Epidermal melanocyte (primary cell): ENCODE measurements at regions not wholly inside any gene's neighbourhood (a gene's known extent, or its start where the extent isn't known, plus 50 kb on each side); places are given as distances from the start of the nearest gene placed in this dataset.
"Not testable (repeated sequence)": the region's sequence is repeated elsewhere in the genome, so short reads cannot be mapped to it uniquely, and the experiment has no call there.

ENCODE experiments used
- DNase-seq: peaks from one replicate; pipeline ENCODE4 v3.0.0; 2011; ENCODE audit warnings: low spot score; ENCODE audit not compliant: insufficient read length

DNA sequence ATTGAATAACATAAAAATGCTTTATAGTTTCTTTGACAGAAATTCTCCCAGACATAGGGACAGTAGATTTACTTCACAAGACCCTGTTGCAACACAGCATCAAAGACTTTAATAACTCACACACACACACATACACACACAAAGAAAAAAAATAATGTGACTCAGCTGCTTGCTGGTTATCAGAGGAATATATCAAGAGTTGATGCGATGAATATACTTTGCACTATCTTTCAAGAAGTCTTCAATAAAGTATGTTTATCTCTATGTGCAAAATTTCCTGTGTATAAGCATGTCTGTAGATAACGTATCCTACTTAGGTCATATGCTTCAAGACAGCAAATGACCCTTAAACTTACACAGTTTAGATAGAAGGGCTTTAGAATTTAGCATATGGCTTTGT lies 243.1 kb downstream of the ARL4A start:
- no peak for DNase-seq

DNA sequence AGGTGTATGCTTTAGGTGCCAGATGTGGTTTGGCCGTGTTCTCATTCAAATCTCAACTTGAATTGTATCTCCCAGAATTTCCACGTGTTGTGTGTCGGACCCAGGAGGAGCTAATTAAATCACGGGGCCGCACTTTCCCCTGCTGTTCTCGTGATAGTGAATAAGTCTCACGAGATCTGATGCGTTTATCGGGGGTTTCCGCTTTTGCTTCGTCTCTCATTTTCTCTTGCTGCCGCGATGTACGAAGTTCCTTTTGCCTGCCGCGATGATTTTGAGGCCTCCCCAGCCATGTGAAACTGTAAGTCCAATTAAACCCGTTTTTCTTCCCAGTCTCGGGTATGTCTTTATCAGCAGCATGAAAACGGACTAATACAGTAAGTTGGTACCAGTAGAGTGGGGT lies 244.0 kb downstream of the ARL4A start:
- DNase-seq: not testable (repeated sequence)

DNA sequence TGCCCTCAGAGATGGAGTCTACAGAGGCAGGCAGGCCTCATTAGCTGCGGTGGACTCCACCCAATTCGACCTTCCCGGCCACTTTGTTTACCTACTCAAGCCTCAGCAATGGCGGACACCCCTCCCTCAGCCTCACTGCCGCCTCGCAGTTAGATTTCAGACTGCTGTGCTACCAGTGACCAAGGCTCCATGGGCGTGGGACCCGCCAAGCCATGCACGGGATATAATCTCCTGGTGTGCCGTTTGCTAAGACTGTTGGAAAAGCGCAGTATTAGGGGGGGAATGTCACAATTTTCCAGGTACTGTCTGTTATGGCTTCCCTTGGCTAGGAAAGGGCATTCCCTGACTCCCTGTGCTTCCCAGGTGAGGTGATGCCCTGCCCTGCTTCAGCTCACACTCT lies 252.3 kb downstream of the ARL4A start:
- DNase-seq: no peak

DNA sequence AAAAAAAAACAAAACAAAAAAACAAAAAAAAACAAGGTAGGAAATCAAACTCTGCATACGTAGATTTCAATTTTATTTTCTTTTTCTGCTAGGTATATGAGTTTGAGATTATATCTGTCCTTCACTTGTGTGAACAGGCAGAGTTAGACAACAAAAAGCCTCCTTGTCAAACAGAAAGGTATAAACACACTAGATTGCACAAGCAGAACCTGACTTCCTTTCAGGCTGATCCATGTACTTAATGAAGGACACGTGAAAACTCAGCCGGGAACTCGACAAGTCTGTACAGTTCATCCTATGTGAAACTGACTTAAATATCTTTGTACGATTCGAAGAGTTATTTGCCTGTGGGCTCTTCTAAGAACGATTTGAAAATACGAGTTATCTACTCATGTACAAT lies 254.1 kb downstream of the ARL4A start:
- DNase-seq: no peak

DNA sequence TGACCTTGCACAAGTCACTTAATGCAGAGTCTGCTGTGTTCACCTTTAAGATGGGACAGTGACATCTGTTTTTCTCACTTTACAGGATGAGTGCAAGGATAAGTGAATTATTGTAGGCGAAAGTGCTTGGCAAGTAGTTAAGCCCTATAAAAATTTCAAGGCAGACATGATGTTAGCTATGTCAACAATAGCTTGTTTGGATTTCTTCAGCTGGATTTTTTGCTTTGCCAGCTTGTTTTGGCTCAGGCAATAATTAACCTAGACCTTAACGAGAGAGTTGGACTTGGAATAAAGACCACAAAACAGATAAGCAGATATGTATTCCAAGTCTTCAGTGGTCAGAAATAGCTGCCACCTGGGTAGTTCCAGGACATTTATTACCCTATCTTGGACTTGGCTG lies 255.2 kb downstream of the ARL4A start:
- no peak for DNase-seq

DNA sequence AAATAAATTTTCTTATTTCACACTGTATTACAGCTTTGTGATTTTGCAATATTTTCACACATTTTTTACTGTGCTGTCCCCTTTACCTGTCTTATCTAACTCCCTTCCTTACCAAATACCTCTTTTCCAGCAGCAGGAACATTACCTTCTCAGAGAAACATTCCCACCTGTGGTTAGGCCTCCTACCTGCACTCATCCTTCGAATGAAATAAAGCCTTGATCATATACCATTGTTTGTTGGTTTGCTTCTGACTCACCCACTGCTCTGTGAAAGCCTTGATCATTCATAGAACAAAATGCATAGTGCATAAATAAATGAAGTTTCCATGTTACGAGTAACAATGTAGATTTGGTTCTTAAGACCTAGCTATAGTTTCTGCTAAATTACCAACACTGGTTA lies 256.3 kb downstream of the ARL4A start:
- no peak for DNase-seq

DNA sequence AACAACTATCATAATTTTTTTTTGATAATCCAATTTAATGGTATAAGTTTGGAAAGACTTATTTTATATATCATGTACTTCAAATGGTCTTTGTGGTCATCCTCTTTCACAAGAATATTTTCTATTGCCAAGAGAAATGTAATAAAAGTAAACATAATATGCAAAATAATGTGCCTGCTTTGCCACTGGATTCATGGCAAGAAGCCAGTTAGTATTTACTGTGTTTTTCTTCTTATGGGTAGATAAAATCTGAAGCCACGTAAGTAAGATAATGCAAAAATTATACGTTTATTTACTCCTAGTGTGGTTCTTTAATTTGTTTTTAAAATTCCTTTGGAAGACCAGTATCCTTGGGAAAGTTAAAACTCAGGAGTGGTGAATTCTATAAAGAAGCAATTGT lies 258.5 kb downstream of the ARL4A start:
- no peak for DNase-seq

DNA sequence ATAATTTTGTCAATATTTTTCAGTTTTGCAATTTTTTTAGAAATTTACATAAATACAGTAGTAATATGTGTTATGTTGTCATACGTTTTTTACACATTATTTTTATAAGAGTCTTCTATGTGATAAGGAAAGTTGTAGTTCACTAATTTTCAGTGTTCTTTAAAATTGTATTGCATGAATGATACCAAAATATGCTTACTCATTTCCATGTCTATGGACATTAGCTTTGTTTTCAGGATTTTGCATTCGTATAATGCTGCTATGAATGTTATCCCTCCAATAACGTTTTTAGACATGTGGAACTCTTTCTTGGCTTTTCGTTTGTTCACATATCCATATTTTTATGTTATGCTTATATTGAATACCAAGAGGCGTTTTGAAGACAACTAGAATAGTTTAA lies 260.0 kb downstream of the ARL4A start:
- DNase-seq: no peak

DNA sequence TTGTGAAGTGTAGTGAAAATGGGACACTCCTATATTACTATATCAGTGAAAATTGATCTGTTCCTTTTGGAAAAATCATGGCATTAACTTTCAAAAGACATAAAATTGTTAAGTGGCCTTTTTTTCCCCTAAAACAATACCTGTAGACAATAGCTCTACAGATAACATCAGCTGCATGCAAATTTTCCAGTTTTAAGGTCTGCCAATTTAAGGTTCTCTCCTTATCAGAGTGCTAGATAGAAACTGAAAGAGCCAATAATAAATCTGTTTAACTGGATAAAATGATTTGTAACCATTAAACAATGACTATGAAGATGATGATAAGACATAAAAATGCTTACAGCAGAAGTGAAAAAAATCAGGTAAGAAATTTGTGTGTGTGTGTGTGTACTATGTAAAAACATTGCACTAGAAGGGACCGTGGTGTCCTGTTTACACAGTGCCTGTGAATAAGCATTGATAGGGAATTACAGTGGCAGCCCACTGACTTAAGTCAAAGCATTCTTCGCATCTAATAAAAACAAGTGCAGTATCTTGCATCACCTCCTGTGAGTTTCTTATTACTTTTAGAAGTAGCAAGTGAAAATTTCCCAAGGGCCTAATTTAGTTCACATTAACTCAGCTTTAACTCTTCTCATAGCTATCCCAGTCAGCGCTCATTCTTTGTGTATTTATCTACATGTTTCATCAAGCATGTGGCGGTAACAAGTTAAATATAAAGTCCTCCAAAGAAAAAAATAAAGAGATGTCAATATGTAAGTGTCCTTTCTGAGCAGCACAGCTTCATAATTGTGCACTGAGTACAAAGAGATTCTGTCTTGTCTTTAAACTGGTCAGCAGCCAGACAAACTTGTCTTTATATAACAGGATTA lies 261.9 kb downstream of the ARL4A start:
- no peak for DNase-seq

DNA sequence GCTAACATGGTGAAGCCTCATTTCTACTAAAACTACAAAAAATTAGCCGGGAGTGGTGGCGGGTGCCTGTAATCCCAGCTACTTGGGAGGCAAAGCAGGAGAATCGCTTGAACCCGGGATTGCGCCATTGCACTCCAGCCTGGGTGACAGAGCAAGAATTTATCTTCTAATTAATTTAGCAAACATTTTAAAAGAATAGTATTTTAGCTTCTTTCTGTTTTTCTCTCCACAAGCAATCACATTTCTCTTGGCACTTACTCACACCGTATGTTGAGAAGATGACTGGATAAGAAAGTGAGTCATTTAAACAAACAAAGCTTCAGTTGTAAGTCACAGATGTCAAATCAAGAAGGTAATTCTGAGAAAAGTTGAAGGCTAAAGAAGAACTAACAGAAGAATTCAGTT lies 264.0 kb downstream of the ARL4A start:
- DNase-seq: no peak

DNA sequence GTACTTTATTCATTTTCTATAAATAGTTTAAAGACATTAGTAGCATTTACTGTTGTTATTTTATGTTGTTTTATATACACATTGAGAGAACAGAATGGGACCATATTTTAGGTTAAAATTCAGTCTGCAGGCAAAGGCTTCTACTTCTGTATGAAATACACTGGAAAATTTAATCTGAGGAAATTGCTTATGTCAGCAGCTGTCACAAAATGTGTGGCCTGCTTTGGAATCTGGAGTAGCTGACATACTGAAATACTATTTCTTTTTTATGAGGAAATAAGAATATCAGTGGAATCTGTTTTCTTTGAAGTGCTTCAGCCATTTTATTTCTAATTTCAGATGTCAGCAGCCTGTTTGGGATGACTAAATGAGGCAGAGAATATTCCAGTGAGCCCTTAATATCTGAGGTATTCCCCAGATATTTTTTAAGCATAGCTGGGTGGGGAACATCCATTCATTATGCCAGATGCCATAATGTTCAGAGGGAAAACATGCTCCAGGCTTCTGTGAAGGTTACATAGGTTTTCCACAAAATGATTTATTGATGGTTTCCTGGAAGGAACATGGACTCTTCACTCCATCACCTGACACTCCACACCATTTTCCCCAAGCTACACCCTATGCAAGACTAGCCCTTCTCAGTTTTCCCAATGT lies 267.1 kb downstream of the ARL4A start:
- DNase-seq: no peak

DNA sequence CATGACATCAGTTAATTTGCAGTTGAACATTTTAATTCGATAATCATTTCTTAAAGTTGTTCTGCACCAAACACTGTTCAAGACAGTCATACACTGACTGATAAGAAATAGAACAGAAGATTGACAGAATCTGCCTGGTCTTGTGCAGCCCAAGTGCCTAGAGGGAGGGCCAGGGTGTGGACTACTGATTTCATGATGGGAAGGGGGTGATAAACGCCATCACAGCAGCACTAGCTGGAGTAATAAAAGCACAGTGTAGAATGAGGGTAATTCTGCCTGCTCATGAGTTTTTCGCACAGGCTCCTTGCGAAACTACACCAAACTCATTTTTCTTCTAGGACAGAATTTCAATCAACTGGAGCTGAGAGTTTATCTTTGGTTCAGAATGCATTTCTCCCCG lies 270.1 kb downstream of the ARL4A start:
- DNase-seq: no peak

DNA sequence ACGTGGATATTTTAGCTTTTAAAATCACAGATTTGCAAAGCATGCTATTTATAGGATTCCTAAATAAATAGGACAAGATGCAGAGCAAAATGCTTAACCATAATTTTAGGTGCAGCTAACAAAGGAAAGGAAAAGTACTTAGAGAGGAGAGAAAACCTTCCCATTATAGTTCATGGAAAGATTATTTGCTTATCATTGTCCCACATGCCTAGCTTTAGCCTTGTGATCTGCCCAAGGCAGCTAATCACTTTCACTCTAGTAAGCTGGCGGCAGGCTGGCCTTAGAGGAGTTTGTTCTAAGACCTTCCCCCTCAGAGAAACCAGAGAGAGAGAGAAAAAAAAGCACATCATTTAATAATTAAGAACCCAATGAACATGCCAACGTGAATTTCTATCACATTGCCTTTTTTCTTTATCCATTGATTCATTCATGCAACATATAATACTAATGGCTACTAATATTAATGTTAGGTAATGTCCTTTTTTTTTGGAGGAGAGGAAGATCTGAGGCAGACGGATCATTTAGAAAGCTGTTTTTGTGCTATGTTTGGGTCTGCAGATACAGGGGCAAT lies 274.6 kb downstream of the ARL4A start:
- peak; percentile 28 for DNase-seq

DNA sequence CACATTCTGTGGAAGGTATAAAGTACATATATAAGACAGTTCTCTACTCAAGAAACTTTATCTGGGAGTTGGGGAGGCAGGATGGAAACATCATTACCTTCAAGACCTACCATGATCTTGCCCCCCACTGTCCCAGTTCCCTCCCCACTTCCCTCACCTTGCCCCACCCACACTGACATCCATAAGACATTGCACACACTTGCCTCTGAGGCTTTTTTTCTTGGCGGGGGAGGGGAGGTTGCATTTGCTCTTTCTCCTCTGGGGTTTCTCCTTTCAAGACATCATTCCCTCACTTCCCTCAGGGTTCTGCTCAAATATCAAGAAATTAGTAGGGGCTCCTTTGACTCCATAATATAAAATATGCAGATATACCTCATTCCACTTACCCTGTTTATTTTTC lies 276.0 kb downstream of the ARL4A start:
- no peak for DNase-seq

DNA sequence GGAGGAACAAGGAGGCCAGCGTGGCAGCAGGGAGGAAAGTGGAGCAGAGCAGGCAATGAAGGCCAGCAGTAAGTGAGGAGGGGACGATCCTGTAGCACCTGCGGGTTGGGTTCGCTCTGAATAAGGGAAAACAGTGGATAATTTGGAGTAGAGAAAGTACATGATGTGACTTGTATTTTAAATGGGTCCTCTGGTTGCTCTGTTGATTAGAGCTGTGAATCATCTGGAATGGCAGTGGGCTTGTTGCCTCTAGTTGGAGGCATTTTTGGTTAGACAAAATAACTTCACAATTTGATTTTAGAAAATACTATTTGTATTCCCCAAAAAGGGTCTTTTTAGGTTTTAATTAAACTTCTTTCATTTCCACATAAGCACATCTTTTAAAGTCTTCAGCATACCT lies 277.4 kb downstream of the ARL4A start:
- DNase-seq: no peak

DNA sequence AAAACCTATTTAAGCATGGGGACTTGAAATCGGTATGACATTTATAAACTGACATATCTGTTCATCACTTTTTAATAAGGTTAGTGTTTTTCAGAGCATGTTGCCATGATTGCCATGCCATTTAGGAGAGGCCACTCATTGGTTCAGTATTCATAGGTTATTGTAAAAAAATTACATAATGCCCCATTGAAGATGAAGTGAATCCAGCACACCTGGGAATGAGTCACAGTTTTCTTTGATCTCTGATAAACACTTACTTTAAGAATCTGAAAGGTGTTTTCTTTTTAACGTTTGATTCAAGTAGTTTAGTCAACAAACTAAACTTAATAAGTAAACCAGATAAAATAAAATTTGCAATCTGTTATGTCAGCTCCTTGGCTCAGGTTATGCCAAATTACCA lies 278.3 kb downstream of the ARL4A start:
- DNase-seq: no peak

DNA sequence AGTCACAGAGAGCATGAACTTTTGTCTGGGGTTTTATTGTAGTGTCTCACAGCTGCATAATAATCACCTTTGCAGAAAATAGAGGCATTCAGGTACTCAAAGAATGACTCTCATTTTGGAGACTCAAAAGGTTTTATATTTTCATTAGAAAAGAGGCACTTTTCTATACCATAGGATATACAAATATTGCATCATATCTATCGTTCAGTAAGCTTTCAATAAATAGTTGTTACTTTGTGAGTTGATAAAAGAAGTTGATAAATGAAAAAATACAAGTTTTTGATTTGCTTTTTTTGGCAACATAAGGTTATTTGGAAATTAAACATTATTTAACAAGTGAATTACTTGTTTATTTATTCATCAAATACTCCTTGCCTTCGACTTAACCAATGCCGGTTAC lies 279.9 kb downstream of the ARL4A start:
- no peak for DNase-seq

DNA sequence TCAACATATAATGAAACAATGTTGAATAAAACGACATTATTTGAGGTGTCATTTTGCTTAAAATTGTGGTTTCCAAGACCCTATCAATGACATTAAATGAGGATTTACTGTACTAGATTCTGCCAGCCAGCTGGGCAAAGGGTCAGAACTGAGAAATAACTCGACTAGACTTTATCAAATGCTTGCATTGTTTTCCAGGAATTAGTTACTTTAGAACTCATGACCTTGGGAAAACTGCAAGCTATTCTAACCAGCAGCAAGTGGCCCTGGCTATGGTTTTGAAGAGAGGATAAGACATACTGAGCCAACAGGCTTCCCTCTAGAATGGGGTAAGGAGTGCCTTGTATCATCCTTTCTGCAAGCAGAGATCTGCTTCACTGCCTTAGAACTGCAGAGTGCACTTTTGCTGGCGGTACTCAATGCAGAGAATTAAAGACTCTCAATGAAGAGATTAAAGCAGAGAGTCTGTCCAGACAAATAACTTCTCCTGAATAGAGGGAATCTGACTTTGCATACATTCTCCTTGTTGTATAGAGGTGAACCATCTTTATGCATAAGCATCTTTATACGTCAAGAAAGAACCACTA lies 281.5 kb downstream of the ARL4A start:
- DNase-seq: no peak

DNA sequence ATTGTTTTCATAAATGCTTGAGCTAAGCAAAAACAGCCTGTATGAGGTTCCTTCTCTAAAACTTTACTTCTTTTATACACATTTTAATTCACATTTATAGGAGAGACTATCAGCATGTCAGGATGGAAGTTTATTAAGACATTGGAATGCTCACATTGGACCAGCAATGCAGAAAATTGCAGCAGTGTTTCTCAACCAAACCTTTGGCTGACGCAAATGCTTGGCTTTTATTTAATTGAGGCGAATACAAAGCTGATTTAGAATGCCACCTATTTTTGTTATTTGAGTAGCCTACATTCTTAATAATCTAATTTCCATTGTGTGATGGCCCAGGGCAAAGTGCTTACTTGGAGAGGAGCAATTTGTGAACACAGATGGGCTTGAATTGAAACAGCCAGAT lies 283.2 kb downstream of the ARL4A start:
- no peak for DNase-seq

DNA sequence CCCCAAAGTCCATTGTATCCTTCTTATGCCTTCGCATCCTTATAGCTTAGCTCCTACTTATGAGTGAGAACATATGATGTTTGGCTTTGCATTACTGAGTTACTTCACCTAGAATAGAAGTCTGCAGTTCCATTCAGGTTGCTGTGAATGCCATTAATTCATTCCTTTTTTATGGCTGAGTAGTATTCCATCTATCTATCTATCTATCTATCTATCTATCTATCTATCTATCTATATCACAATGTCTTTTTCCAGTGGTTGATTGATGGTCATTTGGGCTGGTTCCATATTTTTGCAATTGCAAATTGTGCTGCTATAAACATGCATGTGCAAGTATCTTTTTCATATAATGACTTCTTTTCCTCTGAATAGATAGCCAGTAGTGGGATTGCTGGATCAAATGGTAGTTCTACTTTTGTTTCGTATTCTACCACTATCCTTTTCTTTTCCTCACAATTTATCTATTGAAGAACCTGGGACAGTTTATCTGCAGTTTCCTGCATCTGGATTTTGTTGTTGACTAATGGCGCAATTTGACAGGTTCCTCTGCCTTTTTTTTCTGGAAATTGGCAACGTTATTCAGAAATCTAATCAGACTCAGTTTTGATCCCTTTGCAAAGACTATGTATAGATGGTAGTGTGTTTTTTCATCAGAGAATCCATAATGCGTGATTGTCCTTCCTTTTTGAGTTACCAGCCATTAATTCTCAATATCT lies 287.2 kb downstream of the ARL4A start:
- no peak for DNase-seq

DNA sequence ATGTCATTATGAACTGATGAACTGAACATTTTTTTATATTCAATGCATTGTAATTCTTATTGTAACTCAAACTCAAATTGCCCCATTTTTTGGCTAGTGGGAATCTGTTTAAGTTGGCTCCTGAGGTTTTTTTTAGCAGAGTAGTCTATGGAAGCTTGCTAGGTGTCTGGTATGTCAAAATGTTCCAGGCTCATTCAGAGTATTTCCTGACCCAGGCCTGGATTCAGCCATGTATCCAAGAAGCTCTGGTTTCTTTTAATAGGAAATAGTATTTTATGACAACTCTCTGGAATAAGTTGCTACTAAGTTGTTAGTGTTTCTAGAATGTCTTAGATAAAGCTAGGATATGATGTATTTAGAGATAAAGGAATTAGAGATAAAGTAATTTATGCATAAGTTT lies 288.0 kb downstream of the ARL4A start:
- DNase-seq: no peak

DNA sequence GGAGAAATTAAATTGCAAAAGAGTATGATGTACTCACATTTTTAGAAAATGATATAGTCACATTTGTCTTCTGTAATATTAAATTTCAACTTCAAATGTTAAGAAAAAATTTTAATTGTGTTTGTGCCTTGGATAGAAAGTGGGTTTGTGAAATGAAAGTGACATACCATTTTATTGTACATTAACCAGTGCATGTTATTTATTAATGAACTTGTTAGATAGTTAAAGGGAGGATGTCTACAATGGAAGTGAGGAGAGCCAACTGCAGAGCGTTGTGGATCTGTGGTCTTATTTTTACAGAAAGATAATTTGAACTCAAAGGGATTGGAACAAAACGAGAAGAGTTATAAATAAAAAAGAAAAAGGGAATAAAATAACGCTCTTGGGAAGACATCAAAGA lies 291.7 kb downstream of the ARL4A start:
- DNase-seq: no peak
